Panc1 (cell line): ENCODE measurements at regions not wholly inside any gene's neighbourhood (a gene's known extent, or its start where the extent isn't known, plus 50 kb on each side); places are given as distances from the start of the nearest gene placed in this dataset.

Experiments
- ATAC-seq: fragments of 200-7000 bp; cut with Tn5 transposase; 2 replicates; pipeline ENCODE4 v1.9.1; 2020; ENCODE audit warnings: mild to moderate bottlenecking, moderate library complexity
- BruUV-seq: library from RNA; stranded (reverse); fragments of 400-500 nt; replicated peaks from 2 replicates; lab custom pipeline; 2021; lab: Mats Ljungman, UMichigan
- CTCF ChIA-PET: fragments of 300-600 bp; sonication (Branson Sonifier 250); formaldehyde crosslinking; loops from one replicate; lab custom pipeline; 2022; ENCODE audit warnings: antibody characterized with exemption; lab: Charles Lee
- POLR2A ChIA-PET: fragments of 300-600 bp; sonication (Branson Sonifier 250); formaldehyde crosslinking; loops from one replicate; lab custom pipeline; 2022; ENCODE audit warnings: antibody characterized with exemption; lab: Charles Lee
- DNase-seq: peaks from one replicate; pipeline ENCODE4 v3.0.0-alpha.2; 2010; ENCODE audit warnings: low read depth, low spot score
- H3K27ac ChIP-seq: 2 replicates; pipeline ENCODE4 v1.5.1; 2011; ENCODE audit warnings: mild to moderate bottlenecking, low read length, inconsistent platforms
- H3K27me3 ChIP-seq: fragments of 200-500 bp; sonication (Bioruptor generic); 2 replicates; pipeline ENCODE4 v1.6.0; 2014; ENCODE audit warnings: low read length, inconsistent platforms; ENCODE audit not compliant: control insufficient read depth, insufficient read depth
- H3K36me3 ChIP-seq: fragments of 200-500 bp; sonication (Bioruptor generic); 2 replicates; pipeline ENCODE4 v1.5.1; 2014; ENCODE audit warnings: inconsistent platforms, mild to moderate bottlenecking, low read length, moderate library complexity; ENCODE audit not compliant: control insufficient read depth, insufficient read depth
- H3K4me1 ChIP-seq: 2 replicates; pipeline ENCODE4 v1.5.1; 2011; ENCODE audit warnings: inconsistent platforms, mild to moderate bottlenecking, low read length, moderate library complexity; ENCODE audit not compliant: control insufficient read depth, insufficient read depth
- H3K4me3 ChIP-seq, 2 experiments: 2 replicates each; pipeline ENCODE4 v1.5.1; 2011 to 2012; ENCODE audit warnings: low read depth in 2 of 2, low read length in 2 of 2, mild to moderate bottlenecking in 2 of 2, inconsistent platforms in 1 of 2, moderate library complexity in 1 of 2
- H3K9me3 ChIP-seq: fragments of 200-500 bp; sonication (Bioruptor generic); 2 replicates; pipeline ENCODE4 v1.5.1; 2014; ENCODE audit warnings: low read depth, mild to moderate bottlenecking, inconsistent platforms, low read length, moderate library complexity; ENCODE audit not compliant: control insufficient read depth, insufficient read depth
- CTCF ChIP-seq: fragments of 450-650 bp; IDR thresholded peaks from 2 replicates; pipeline ENCODE4 v1.5.1; 2017; ENCODE audit warnings: mild to moderate bottlenecking
- POLR2AphosphoS5 ChIP-seq: IDR thresholded peaks from 2 replicates; pipeline ENCODE4 v1.6.1; 2012; ENCODE audit warnings: mild to moderate bottlenecking, low read depth, low read length, moderate library complexity
- REST ChIP-seq, 2 experiments: IDR thresholded peaks; 2 replicates each; pipeline ENCODE4 v1.6.1; 2011 to 2012; ENCODE audit warnings: low read depth in 2 of 2, control low read depth in 1 of 2, low read length in 1 of 2, mild to moderate bottlenecking in 1 of 2, moderate library complexity in 1 of 2; ENCODE audit not compliant: insufficient read depth in 1 of 2
- SIN3A ChIP-seq: IDR thresholded peaks from 2 replicates; pipeline ENCODE4 v1.6.1; 2012; ENCODE audit warnings: low read depth, mild to moderate bottlenecking, low read length, moderate library complexity, borderline replicate concordance; ENCODE audit not compliant: insufficient read depth
- TCF7L2 ChIP-seq: IDR thresholded peaks from 2 replicates; pipeline ENCODE4 v1.6.1; 2011; ENCODE audit warnings: mild to moderate bottlenecking, low read depth, low read length, inconsistent platforms
- in situ Hi-C: cut with HindIII; loops from 2 replicates; pipeline ENCODE4 v1.10.0; 2016; ENCODE audit warnings: low sequenced_read_pairs, low pct_unique_long_range_greater_than_20kb
- intact Hi-C: fragments of 100-400 bp; cut with micrococcal nuclease; formaldehyde crosslinking; loops from one replicate; pipeline ENCODE4 v1.10.0; 2022; ENCODE audit not compliant: unreplicated experiment

DNA sequence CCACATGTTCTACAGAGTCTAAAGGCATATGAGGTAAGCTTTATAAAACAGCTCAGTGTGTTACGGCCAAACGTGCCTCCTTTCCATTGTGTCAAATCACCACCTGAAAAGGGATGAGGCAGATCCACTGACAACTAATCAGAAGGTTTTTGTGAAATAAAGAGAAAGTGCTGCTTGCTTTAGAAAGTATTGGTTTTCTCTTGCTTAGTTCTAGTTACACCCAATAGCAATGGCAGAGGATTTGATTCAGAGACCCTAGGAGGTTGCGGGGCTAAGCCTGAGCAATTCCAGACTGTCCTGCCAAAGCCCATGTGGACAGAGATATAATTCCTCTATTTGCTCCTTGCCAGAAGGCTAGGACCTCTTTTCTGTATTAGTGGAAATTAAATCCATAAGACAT, 125.5 kb downstream of the SPRY1 start:
- no TSS peak for BruUV-seq
- Histone ChIP-seq H3K27me3 (no peaks in the 10 kb centered on the region), H3K4me3 (no peak overlapping the region), H3K9me3 (no peaks in the 10 kb centered on the region), H3K27ac (peak overlapping the region; percentile 75; the same call in 1 of the 2 replicates), H3K36me3 (no peaks in the 10 kb centered on the region), H3K4me1 (no peaks in the 10 kb centered on the region)
- DNase-seq (no peak), ATAC-seq (no peak)
- CTCF ChIA-PET: no interaction called here
- no peak for TF ChIP-seq CTCF
- intact Hi-C loops: no loop called here
- in situ Hi-C loops: no loop called here
- POLR2A ChIA-PET: no interaction called here

GRCh38 chr4:123522646-123523045, 126.1 kb downstream of the SPRY1 start:
- DNase-seq: no peak
- Histone ChIP-seq H3K27me3 (no peaks in the 10 kb centered on the region), H3K36me3 (no peaks in the 10 kb centered on the region), H3K4me1 (no peaks in the 10 kb centered on the region), H3K27ac (peak overlapping the region; percentile 75; the same call in 1 of the 2 replicates), H3K9me3 (no peaks in the 10 kb centered on the region), H3K4me3 (no peak overlapping the region)
- no peak for ATAC-seq
- CTCF ChIA-PET: no interaction called here
- in situ Hi-C loops (no loop called here), intact Hi-C loops (no loop called here)
- no TSS peak for BruUV-seq
- TF ChIP-seq TCF7L2 (no peak), CTCF (no peak), SIN3A (no peak), POLR2AphosphoS5 (no peak), REST (IDR thresholded peaks at IDR 0.05; ENCODE audit: insufficient read depth in 1 of 2, low read depth in 2 of 2, low read length in 1 of 2) (no peak)
- POLR2A ChIA-PET: no interaction called here
